Neural progenitor cell (in vitro differentiated cells): ENCODE measurements at regions not wholly inside any gene's neighbourhood (a gene's known extent, or its start where the extent isn't known, plus 50 kb on each side); places are given as distances from the start of the nearest gene placed in this dataset.

ENCODE experiments used
- DNase-seq: peaks from one replicate; pipeline ENCODE4 v3.0.0-alpha.2; 2016; ENCODE audit warnings: low spot score
- H2AFZ ChIP-seq: fragments of 200-600 bp; sonication (generic); replicated peaks from 2 replicates; pipeline ENCODE4 v1.6.1; 2016; ENCODE audit warnings: antibody characterized with exemption
- H3F3A ChIP-seq: fragments of 200-600 bp; sonication (generic); 2 replicates; pipeline ENCODE4 v1.6.1; 2016; ENCODE audit warnings: antibody characterized with exemption, low read depth
- H3K27ac ChIP-seq: fragments of 200-600 bp; sonication (generic); 2 replicates; pipeline ENCODE4 v1.5.1; 2016; ENCODE audit warnings: mild to moderate bottlenecking
- H3K27me3 ChIP-seq: fragments of 200-600 bp; sonication (generic); 2 replicates; pipeline ENCODE4 v1.6.1; 2016; ENCODE audit warnings: mild to moderate bottlenecking, moderate library complexity
- H3K36me3 ChIP-seq: fragments of 200-600 bp; sonication (generic); 2 replicates; pipeline ENCODE4 v1.5.1; 2016
- H3K4me1 ChIP-seq: fragments of 200-600 bp; sonication (generic); 2 replicates; pipeline ENCODE4 v1.6.1; 2016; ENCODE audit warnings: mixed run types
- H3K4me2 ChIP-seq: fragments of 200-600 bp; sonication (generic); 2 replicates; pipeline ENCODE4 v1.6.1; 2016
- H3K4me3 ChIP-seq: fragments of 200-600 bp; sonication (generic); 2 replicates; pipeline ENCODE4 v1.5.1; 2016
- H3K79me2 ChIP-seq: fragments of 200-600 bp; sonication (generic); 2 replicates; pipeline ENCODE4 v1.6.1; 2016; ENCODE audit warnings: low read depth
- H3K9ac ChIP-seq: fragments of 200-600 bp; sonication (generic); 2 replicates; pipeline ENCODE4 v1.6.1; 2016
- H3K9me3 ChIP-seq: fragments of 200-600 bp; sonication (generic); 2 replicates; pipeline ENCODE4 v1.5.1; 2016; ENCODE audit warnings: low read depth
- H4K20me1 ChIP-seq: fragments of 200-600 bp; sonication (generic); 2 replicates; pipeline ENCODE4 v1.6.1; 2016; ENCODE audit warnings: low read depth
- H3K27ac Mint-ChIP-seq: 3 replicates; pipeline ENCODE4 v1.8.0; 2021; ENCODE audit warnings: mixed read lengths
- H3K27me3 Mint-ChIP-seq: 2 replicates; pipeline ENCODE4 v1.8.0; 2022; ENCODE audit warnings: low read depth, mild to moderate bottlenecking, inconsistent platforms, moderate library complexity, mixed read lengths; ENCODE audit not compliant: insufficient read depth
- H3K36me3 Mint-ChIP-seq: 3 replicates; pipeline ENCODE4 v1.8.0; 2021; ENCODE audit warnings: mixed read lengths
- H3K4me1 Mint-ChIP-seq: 3 replicates; pipeline ENCODE4 v1.8.0; 2021; ENCODE audit warnings: mixed read lengths
- H3K4me3 Mint-ChIP-seq: 3 replicates; pipeline ENCODE4 v1.8.0; 2021; ENCODE audit warnings: mild to moderate bottlenecking, moderate library complexity, mixed read lengths
- H3K9me3 Mint-ChIP-seq: 3 replicates; pipeline ENCODE4 v1.8.0; 2020; ENCODE audit warnings: mixed read lengths
- EZH2 ChIP-seq: fragments of 200-600 bp; sonication (generic); IDR thresholded peaks from 2 replicates; pipeline ENCODE4 v1.6.1; 2017; ENCODE audit warnings: antibody characterized with exemption, mild to moderate bottlenecking, moderate library complexity
- EZH2phosphoT487 ChIP-seq: fragments of 200-600 bp; sonication (generic); IDR thresholded peaks from 2 replicates; pipeline ENCODE4 v1.6.1; 2017; ENCODE audit warnings: antibody characterized with exemption
- TF ChIP-seq, protein P1 (sequence below): fragments of 200-600 bp; sonication (generic); IDR thresholded peaks from 2 replicates; pipeline ENCODE4 v1.5.1; 2017; ENCODE audit warnings: antibody characterized with exemption, mild to moderate bottlenecking

DNA sequence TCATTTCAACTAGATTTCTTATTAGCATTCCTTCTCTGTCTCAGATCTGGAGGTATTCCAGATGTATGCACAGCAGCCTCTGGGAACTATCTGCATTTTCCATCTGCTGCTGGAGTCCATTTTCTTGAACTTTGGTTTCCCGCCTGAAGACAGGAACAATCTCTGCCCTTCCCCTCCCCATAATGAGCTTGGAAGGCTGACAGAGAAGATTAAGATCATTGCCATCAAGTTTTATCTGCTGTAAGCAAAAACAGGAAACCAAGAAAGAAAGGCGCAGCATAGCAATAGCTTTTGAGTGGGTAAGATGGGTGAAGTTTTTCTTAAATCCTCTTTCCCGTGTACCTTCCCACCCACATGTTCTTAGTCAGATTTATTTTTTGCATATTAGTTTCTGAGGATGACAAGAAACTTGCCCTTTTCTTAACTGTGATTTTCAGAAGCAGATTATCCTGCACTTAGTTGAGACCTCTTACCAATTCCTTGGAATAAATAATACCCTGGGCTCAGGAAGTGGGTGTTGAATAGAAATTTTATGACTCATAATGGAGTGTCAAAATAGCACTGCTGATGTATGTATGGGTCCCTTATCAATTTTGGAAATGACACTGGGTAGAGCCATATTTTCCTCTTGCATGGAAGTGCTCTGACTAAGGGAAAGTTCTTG lies 78.3 kb downstream of the CT47B1 start:
- Histone ChIP-seq H3K4me2 (no peak overlapping the region), H3K4me3 (no peak overlapping the region), H3K9me3 (no peaks in the 10 kb centered on the region), H3K79me2 (no peaks in the 10 kb centered on the region), H3K27me3 (peaks cover 80% of the 10 kb centered on the region), H3K27ac (no peak overlapping the region), H3F3A (no peaks in the 10 kb centered on the region), H4K20me1 (no peaks in the 10 kb centered on the region), H3K4me1 (no peaks in the 10 kb centered on the region), H2AFZ (no peak overlapping the region), H3K9ac (no peak overlapping the region), H3K36me3 (no peaks in the 10 kb centered on the region)
- DNase-seq = no peak
- peaks cover 4% of the 10 kb centered on the region for H3K27me3 Mint-ChIP-seq
- H3K4me3 Mint-ChIP-seq = no peak overlapping the region
- no peak for TF ChIP-seq EZH2
- TF ChIP-seq, protein P1, sequence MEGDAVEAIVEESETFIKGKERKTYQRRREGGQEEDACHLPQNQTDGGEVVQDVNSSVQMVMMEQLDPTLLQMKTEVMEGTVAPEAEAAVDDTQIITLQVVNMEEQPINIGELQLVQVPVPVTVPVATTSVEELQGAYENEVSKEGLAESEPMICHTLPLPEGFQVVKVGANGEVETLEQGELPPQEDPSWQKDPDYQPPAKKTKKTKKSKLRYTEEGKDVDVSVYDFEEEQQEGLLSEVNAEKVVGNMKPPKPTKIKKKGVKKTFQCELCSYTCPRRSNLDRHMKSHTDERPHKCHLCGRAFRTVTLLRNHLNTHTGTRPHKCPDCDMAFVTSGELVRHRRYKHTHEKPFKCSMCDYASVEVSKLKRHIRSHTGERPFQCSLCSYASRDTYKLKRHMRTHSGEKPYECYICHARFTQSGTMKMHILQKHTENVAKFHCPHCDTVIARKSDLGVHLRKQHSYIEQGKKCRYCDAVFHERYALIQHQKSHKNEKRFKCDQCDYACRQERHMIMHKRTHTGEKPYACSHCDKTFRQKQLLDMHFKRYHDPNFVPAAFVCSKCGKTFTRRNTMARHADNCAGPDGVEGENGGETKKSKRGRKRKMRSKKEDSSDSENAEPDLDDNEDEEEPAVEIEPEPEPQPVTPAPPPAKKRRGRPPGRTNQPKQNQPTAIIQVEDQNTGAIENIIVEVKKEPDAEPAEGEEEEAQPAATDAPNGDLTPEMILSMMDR = no peak
- TF ChIP-seq EZH2phosphoT487 = no peak
- H3K27ac Mint-ChIP-seq = no peak overlapping the region
- H3K9me3 Mint-ChIP-seq = no peaks in the 10 kb centered on the region
- peaks cover 7% of the 10 kb centered on the region for H3K4me1 Mint-ChIP-seq
- H3K36me3 Mint-ChIP-seq = no peaks in the 10 kb centered on the region

DNA sequence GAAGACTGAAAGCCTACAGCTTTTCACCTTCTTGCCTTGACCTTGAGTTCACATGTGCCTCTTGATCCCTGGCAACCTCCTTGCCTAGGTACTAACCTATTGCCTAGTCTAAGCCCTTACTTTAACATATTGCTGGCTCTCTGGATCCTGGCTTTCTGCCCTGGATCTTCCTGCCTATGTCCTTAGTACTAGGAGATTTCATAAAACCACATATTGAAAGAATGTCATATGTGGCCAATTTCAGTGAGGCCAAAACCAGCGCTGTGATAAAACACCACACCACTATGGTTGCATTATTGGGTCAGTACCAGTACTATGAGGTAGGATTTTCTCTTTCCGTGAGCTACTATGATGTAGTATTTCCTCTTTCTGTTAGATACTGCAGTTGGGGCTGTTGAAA lies 80.4 kb downstream of the CT47B1 start:
- Histone ChIP-seq H3K4me2 (no peak overlapping the region), H3K27ac (no peak overlapping the region), H3K4me1 (no peaks in the 10 kb centered on the region), H3K79me2 (no peaks in the 10 kb centered on the region), H3K36me3 (no peaks in the 10 kb centered on the region), H4K20me1 (no peaks in the 10 kb centered on the region), H3K9me3 (no peaks in the 10 kb centered on the region), H2AFZ (no peak overlapping the region), H3K27me3 (peaks cover 61% of the 10 kb centered on the region), H3F3A (no peaks in the 10 kb centered on the region), H3K9ac (no peak overlapping the region), H3K4me3 (no peak overlapping the region)
- TF ChIP-seq EZH2 = no peak
- no peak for TF ChIP-seq EZH2phosphoT487
- TF ChIP-seq, protein P1 = no peak
- no peak overlapping the region for H3K27ac Mint-ChIP-seq
- H3K36me3 Mint-ChIP-seq = no peaks in the 10 kb centered on the region
- DNase-seq = no peak
- H3K4me3 Mint-ChIP-seq = no peak overlapping the region
- H3K9me3 Mint-ChIP-seq = no peaks in the 10 kb centered on the region
- H3K4me1 Mint-ChIP-seq = peaks cover 11% of the 10 kb centered on the region
- peaks cover 4% of the 10 kb centered on the region for H3K27me3 Mint-ChIP-seq

DNA sequence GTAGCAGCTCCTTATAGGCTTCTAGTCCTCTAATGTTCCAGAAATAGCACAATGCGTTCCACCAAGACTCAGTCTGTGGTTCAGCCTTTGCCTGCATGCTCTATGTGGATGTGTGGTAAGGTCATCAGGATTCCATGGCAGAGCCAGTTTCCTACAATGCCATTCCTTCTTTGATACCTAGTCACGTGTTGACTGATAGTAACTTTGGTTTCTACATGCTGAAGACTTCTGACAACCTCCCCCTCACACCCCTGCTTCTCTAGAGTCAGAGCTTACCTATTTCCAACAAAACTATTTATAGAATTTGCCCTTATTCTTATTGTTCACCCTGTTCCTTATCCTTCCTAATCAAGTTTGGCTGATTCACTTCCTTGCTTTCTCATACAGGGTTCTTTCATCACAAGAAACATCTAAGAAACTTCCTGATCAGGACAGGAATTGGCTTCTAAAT lies 81.1 kb downstream of the CT47B1 start:
- H3K27ac ChIP-seq = no peak overlapping the region
- no peak overlapping the region for H3K9ac ChIP-seq
- no peak overlapping the region for H3K27ac Mint-ChIP-seq
- no peaks in the 10 kb centered on the region for H4K20me1 ChIP-seq
- no peaks in the 10 kb centered on the region for H3K9me3 Mint-ChIP-seq
- H3K27me3 ChIP-seq = peaks cover 53% of the 10 kb centered on the region
- no peak overlapping the region for H3K4me2 ChIP-seq
- H3K27me3 Mint-ChIP-seq = peaks cover 4% of the 10 kb centered on the region
- TF ChIP-seq EZH2 (no peak), EZH2phosphoT487 (no peak)
- TF ChIP-seq, protein P1 = no peak
- no peak for DNase-seq
- H3K4me1 Mint-ChIP-seq = peaks cover 13% of the 10 kb centered on the region
- no peak overlapping the region for H3K4me3 Mint-ChIP-seq
- no peak overlapping the region for H2AFZ ChIP-seq
- H3K9me3 ChIP-seq = no peaks in the 10 kb centered on the region
- H3K4me1 ChIP-seq = no peaks in the 10 kb centered on the region
- H3K36me3 ChIP-seq = no peaks in the 10 kb centered on the region
- no peaks in the 10 kb centered on the region for H3K79me2 ChIP-seq
- no peak overlapping the region for H3K4me3 ChIP-seq
- H3K36me3 Mint-ChIP-seq = no peaks in the 10 kb centered on the region
- no peaks in the 10 kb centered on the region for H3F3A ChIP-seq
